ENCODE measurements at regions not wholly inside any gene's neighbourhood (a gene's known extent, or its start where the extent isn't known, plus 50 kb on each side); places are given as distances from the start of the nearest gene placed in this dataset.

GRCh38 chr5:17430241-17430640, 67.8 kb upstream of the TAF11L2 start:
- no peak for DNase-seq (ENCODE audit: low read depth, low spot score)

GRCh38 chr5:17431272-17432050, 66.6 kb upstream of the TAF11L2 start:
- no peak for DNase-seq (ENCODE audit: low read depth, low spot score)

- DNase-seq (ENCODE audit: low read depth, low spot score), result no peak
Measured at GRCh38 chr5:17432569-17432968, 65.5 kb upstream of the TAF11L2 start.

- peak; percentile 47 for DNase-seq (ENCODE audit: low read depth, low spot score)
Measured at GRCh38 chr5:17433406-17433805, 64.6 kb upstream of the TAF11L2 start.

- no peak for DNase-seq (ENCODE audit: low read depth, low spot score)
Measured at GRCh38 chr5:17434982-17435381, 63.0 kb upstream of the TAF11L2 start.

- DNase-seq (ENCODE audit: low read depth, low spot score), result no peak
Measured at GRCh38 chr5:17436350-17436749, 61.7 kb upstream of the TAF11L2 start.

- DNase-seq (ENCODE audit: low read depth, low spot score), result no peak
Measured at GRCh38 chr5:17436761-17437221, 61.2 kb upstream of the TAF11L2 start.

- no peak for DNase-seq (ENCODE audit: low read depth, low spot score)
Measured at GRCh38 chr5:17438027-17438426, 60.0 kb upstream of the TAF11L2 start.

- no peak for DNase-seq (ENCODE audit: low read depth, low spot score)
Measured at GRCh38 chr5:17439956-17440355, 58.1 kb upstream of the TAF11L2 start.

- DNase-seq (ENCODE audit: low read depth, low spot score), result peak; percentile 79
Measured at GRCh38 chr5:17440766-17441165, 57.3 kb upstream of the TAF11L2 start.

- peak; percentile 92 for DNase-seq (ENCODE audit: low read depth, low spot score)
Measured at GRCh38 chr5:17441351-17441750, 56.7 kb upstream of the TAF11L2 start.

- no peak for DNase-seq (ENCODE audit: low read depth, low spot score)
Measured at GRCh38 chr5:17443333-17444130, 54.5 kb upstream of the TAF11L2 start.

- peak; percentile 28 for DNase-seq (ENCODE audit: low read depth, low spot score)
Measured at GRCh38 chr5:17444496-17444895, 53.5 kb upstream of the TAF11L2 start.

- DNase-seq (ENCODE audit: low read depth, low spot score), result no peak
Measured at GRCh38 chr5:17445185-17445584, 52.8 kb upstream of the TAF11L2 start.
